ENCODE measurements at regions not wholly inside any gene's neighbourhood (a gene's known extent, or its start where the extent isn't known, plus 50 kb on each side); places are given as distances from the start of the nearest gene placed in this dataset.

DNA sequence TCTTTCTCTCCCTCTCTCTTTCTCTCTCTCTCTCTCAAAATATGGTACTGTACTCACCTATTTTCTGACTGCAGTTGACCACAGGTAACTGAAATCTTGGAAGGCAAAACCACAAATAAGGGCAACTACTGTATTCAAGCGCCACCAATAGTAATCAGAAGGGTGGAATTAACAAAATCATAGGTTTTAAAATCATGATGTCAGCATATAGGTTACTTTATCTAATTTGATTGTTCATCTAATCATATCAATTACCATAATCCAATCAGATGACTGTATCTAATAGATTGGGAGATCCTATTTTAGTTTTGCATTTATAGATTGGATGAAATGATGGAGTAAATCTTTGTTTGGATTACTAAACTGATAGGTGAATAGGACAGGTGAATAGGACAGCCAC is 155.8 kb upstream of the KITLG start:
- TF ChIP-seq, protein P1, sequence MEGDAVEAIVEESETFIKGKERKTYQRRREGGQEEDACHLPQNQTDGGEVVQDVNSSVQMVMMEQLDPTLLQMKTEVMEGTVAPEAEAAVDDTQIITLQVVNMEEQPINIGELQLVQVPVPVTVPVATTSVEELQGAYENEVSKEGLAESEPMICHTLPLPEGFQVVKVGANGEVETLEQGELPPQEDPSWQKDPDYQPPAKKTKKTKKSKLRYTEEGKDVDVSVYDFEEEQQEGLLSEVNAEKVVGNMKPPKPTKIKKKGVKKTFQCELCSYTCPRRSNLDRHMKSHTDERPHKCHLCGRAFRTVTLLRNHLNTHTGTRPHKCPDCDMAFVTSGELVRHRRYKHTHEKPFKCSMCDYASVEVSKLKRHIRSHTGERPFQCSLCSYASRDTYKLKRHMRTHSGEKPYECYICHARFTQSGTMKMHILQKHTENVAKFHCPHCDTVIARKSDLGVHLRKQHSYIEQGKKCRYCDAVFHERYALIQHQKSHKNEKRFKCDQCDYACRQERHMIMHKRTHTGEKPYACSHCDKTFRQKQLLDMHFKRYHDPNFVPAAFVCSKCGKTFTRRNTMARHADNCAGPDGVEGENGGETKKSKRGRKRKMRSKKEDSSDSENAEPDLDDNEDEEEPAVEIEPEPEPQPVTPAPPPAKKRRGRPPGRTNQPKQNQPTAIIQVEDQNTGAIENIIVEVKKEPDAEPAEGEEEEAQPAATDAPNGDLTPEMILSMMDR (IDR thresholded peaks at IDR 0.05): no peak
- no peak for TF ChIP-seq EZH2phosphoT487 (IDR thresholded peaks at IDR 0.05)
- no peak for TF ChIP-seq EZH2 (IDR thresholded peaks at IDR 0.05)
